IMR-90 (cell line): ENCODE measurements at regions not wholly inside any gene's neighbourhood (a gene's known extent, or its start where the extent isn't known, plus 50 kb on each side); places are given as distances from the start of the nearest gene placed in this dataset.

Experiments used
- CEBPB ChIP-seq: IDR thresholded peaks from 2 replicates; pipeline ENCODE4 v1.6.1; 2012; ENCODE audit warnings: low read depth, low read length, improper control_type of control experiment
- CHD1 ChIP-seq: IDR thresholded peaks from 2 replicates; pipeline ENCODE4 v1.6.1; 2012; ENCODE audit warnings: low read depth, low read length, improper control_type of control experiment
- CTCF ChIP-seq: conservative IDR thresholded peaks from 2 replicates; pipeline ENCODE4 v1.5.1; 2012; ENCODE audit warnings: mild to moderate bottlenecking, low read depth, low read length, improper control_type of control experiment
- MAFK ChIP-seq: IDR thresholded peaks from 2 replicates; pipeline ENCODE4 v1.6.1; 2012; ENCODE audit warnings: low read depth, low read length, improper control_type of control experiment
- MAZ ChIP-seq: IDR thresholded peaks from 2 replicates; pipeline ENCODE4 v1.6.1; 2012; ENCODE audit warnings: low read depth, mild to moderate bottlenecking, low read length, improper control_type of control experiment, moderate library complexity, borderline replicate concordance
- MXI1 ChIP-seq: IDR thresholded peaks from 2 replicates; pipeline ENCODE4 v1.6.1; 2012; ENCODE audit warnings: low read depth, mild to moderate bottlenecking, low read length, moderate library complexity, borderline replicate concordance
- NFE2L2 ChIP-seq: fragments of 150-350 bp; IDR thresholded peaks from 2 replicates; pipeline ENCODE4 v1.6.1; 2016; ENCODE audit warnings: low read depth, mild to moderate bottlenecking, low read length
- POLR2A ChIP-seq: IDR thresholded peaks from 2 replicates; pipeline ENCODE4 v1.6.1; 2012; ENCODE audit warnings: mild to moderate bottlenecking, low read depth, low read length
- RFX5 ChIP-seq: IDR thresholded peaks from 2 replicates; pipeline ENCODE4 v1.8.0; 2012; ENCODE audit warnings: low read depth, mild to moderate bottlenecking, low read length, moderate library complexity
- SMC3 ChIP-seq: fragments of 150-350 bp; IDR thresholded peaks from 2 replicates; pipeline ENCODE4 v1.6.1; 2016; ENCODE audit warnings: low read depth, mild to moderate bottlenecking, antibody characterized with exemption, low read length, moderate library complexity
- USF2 ChIP-seq: fragments of 150-350 bp; IDR thresholded peaks from 2 replicates; pipeline ENCODE4 v1.6.1; 2017; ENCODE audit warnings: mild to moderate bottlenecking, antibody characterized with exemption, low read length, low read depth
- TF ChIP-seq, protein P1 (sequence below): fragments of 150-350 bp; IDR thresholded peaks from 2 replicates; pipeline ENCODE4 v1.6.1; 2016; ENCODE audit warnings: low read depth, mild to moderate bottlenecking, low read length, moderate library complexity, borderline replicate concordance

DNA sequence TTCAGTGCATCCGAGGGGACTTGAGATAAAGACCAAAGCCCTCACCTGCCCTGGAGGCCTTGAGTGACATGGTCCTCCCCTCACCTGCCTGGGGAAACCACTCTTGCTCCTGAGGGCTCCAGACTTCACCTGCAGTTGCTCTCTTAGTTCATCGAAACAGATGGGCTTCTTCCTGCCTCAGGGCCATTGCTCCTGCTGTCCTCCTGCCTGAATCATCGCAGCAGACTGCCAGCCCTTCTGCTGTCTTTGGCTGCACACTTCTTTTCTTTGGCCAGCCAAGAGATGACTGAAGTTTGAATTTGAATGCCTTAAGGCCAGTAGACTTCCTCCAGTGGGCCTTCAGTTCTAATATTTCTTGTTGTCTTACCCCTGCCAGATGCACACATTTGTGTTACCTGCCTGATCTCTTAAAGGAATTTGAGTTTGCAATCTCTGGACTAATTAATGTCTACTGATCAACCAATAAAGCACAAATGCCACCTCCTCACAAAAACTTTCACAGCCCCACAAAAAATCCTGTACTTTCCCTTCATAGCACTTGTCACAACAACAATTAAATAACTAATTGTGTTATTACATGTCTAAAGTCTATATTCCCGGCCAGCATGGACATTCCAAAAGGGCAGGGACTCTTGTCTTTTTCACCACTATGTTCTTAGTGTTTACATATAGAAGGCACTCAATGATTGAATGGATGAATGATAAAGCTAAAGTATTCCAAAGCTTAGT, 56.7 kb upstream of the SGK1 start:
- no peak for TF ChIP-seq CTCF
- no peak for TF ChIP-seq MXI1
- TF ChIP-seq NFE2L2 = no peak
- TF ChIP-seq CHD1 = no peak
- TF ChIP-seq POLR2A = no peak
- no peak for TF ChIP-seq CEBPB
- TF ChIP-seq SMC3 = no peak
- TF ChIP-seq USF2 = no peak
- no peak for TF ChIP-seq MAFK
- TF ChIP-seq, protein P1, sequence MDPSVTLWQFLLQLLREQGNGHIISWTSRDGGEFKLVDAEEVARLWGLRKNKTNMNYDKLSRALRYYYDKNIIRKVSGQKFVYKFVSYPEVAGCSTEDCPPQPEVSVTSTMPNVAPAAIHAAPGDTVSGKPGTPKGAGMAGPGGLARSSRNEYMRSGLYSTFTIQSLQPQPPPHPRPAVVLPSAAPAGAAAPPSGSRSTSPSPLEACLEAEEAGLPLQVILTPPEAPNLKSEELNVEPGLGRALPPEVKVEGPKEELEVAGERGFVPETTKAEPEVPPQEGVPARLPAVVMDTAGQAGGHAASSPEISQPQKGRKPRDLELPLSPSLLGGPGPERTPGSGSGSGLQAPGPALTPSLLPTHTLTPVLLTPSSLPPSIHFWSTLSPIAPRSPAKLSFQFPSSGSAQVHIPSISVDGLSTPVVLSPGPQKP = no peak
- TF ChIP-seq MAZ = no peak
- no peak for TF ChIP-seq RFX5
